ENCODE measurements at regions not wholly inside any gene's neighbourhood (a gene's known extent, or its start where the extent isn't known, plus 50 kb on each side); places are given as distances from the start of the nearest gene placed in this dataset.

DNA sequence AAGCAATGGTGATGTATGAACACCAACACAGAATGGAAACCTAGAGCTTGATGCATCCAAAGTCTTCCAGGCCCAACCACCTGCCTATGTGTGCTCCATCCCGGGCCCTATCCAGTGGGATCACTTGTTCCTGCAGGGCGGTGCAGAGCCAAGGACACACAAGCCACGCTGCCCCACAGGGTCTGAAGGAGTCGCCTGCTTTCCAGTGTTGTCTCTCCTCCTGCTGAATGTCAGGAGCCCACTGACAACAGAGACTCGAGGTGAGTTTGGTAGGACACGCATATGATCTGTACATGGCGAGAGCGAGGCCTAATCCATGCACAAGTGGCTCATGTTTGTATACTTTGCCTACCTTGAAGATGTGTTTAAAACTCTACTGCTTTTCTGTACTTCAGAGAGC, 70.9 kb upstream of the FHL2 start (continued):
- TF ChIP-seq ATF6 (CRISPR knock-in tag; IDR thresholded peaks at IDR 0.05) (no peak), RORB (CRISPR knock-in tag; IDR thresholded peaks at IDR 0.05) (no peak), ZNF416 (CRISPR knock-in tag; IDR thresholded peaks at IDR 0.05) (no peak), NR1H2 (CRISPR knock-in tag; IDR thresholded peaks at IDR 0.05) (no peak), IRF1 (CRISPR knock-in tag; IDR thresholded peaks at IDR 0.05) (no peak), ZBTB21 (CRISPR knock-in tag; IDR thresholded peaks at IDR 0.05; ENCODE audit: borderline replicate concordance) (no peak), NFE2L1 (CRISPR knock-in tag; IDR thresholded peaks at IDR 0.05) (no peak)
- TF ChIP-seq, protein P1, sequence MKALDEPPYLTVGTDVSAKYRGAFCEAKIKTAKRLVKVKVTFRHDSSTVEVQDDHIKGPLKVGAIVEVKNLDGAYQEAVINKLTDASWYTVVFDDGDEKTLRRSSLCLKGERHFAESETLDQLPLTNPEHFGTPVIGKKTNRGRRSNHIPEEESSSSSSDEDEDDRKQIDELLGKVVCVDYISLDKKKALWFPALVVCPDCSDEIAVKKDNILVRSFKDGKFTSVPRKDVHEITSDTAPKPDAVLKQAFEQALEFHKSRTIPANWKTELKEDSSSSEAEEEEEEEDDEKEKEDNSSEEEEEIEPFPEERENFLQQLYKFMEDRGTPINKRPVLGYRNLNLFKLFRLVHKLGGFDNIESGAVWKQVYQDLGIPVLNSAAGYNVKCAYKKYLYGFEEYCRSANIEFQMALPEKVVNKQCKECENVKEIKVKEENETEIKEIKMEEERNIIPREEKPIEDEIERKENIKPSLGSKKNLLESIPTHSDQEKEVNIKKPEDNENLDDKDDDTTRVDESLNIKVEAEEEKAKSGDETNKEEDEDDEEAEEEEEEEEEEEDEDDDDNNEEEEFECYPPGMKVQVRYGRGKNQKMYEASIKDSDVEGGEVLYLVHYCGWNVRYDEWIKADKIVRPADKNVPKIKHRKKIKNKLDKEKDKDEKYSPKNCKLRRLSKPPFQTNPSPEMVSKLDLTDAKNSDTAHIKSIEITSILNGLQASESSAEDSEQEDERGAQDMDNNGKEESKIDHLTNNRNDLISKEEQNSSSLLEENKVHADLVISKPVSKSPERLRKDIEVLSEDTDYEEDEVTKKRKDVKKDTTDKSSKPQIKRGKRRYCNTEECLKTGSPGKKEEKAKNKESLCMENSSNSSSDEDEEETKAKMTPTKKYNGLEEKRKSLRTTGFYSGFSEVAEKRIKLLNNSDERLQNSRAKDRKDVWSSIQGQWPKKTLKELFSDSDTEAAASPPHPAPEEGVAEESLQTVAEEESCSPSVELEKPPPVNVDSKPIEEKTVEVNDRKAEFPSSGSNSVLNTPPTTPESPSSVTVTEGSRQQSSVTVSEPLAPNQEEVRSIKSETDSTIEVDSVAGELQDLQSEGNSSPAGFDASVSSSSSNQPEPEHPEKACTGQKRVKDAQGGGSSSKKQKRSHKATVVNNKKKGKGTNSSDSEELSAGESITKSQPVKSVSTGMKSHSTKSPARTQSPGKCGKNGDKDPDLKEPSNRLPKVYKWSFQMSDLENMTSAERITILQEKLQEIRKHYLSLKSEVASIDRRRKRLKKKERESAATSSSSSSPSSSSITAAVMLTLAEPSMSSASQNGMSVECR (CRISPR knock-in tag; IDR thresholded peaks at IDR 0.05; ENCODE audit: borderline replicate concordance): no peak
- TF ChIP-seq, protein P2, sequence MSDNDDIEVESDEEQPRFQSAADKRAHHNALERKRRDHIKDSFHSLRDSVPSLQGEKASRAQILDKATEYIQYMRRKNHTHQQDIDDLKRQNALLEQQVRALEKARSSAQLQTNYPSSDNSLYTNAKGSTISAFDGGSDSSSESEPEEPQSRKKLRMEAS (CRISPR knock-in tag; IDR thresholded peaks at IDR 0.05): no peak
- TF ChIP-seq, protein P3, sequence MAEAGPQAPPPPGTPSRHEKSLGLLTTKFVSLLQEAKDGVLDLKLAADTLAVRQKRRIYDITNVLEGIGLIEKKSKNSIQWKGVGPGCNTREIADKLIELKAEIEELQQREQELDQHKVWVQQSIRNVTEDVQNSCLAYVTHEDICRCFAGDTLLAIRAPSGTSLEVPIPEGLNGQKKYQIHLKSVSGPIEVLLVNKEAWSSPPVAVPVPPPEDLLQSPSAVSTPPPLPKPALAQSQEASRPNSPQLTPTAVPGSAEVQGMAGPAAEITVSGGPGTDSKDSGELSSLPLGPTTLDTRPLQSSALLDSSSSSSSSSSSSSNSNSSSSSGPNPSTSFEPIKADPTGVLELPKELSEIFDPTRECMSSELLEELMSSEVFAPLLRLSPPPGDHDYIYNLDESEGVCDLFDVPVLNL (CRISPR knock-in tag; IDR thresholded peaks at IDR 0.05; ENCODE audit: borderline replicate concordance, low read depth): no peak

DNA sequence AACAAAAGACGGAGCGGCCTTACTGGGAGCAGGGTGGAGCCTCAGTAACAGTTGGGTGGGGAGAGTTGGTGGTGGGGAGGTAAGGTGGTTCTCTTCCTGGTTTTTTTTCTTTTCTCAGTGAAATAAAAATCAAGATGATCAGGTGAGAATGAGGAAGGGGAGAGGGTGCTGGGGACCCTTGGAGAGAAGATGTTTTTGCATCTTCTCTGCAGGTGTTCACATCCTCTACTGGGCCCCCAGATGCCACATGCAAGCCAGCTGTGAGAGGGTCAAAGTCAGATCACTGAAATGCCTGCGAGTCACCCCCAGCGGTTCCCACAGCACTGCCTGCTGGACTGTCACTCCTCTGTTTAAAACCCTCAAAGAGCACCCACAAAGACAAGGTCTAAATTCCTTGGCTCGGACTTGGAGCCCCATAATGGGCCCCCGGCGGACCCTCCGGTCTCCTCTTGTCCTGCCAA, 69.8 kb upstream of the FHL2 start:
- ChIA-PET POLR2A (no interaction called here), CTCF (no interaction called here)
- no peak overlapping the region for H3K4me3 Mint-ChIP-seq
- TF ChIP-seq AR (CRISPR knock-in tag; IDR thresholded peaks at IDR 0.05) (no peak), ZBTB43 (CRISPR knock-in tag; IDR thresholded peaks at IDR 0.05) (no peak), ZMAT4 (CRISPR knock-in tag; IDR thresholded peaks at IDR 0.05) (no peak), SMAD4 (CRISPR knock-in tag; IDR thresholded peaks at IDR 0.05) (no peak), SOX15 (CRISPR knock-in tag; IDR thresholded peaks at IDR 0.05) (no peak), FOXP4 (CRISPR knock-in tag; IDR thresholded peaks at IDR 0.05) (no peak)
- TF ChIP-seq, protein P1 (CRISPR knock-in tag; IDR thresholded peaks at IDR 0.05; ENCODE audit: borderline replicate concordance): no peak

More for the DNA sequence above, 69.8 kb upstream of the FHL2 start:
- ATAC-seq (peak; percentile 90), DNase-seq (ENCODE audit: low spot score) (no peak)
- Mint-ChIP-seq H3K4me1 (peaks cover 18% of the 10 kb centered on the region), H3K9me3 (no peaks in the 10 kb centered on the region), H3K27me3 (ENCODE audit: low read depth) (no peaks in the 10 kb centered on the region), H3K36me3 (no peaks in the 10 kb centered on the region), H3K27ac (no peak overlapping the region)

Measured in WTC11 (cell line).